Astrocyte (in vitro differentiated cells and primary cell): ENCODE measurements at regions not wholly inside any gene's neighbourhood (a gene's known extent, or its start where the extent isn't known, plus 50 kb on each side); places are given as distances from the start of the nearest gene placed in this dataset.
A peak's percentile ranks its signal among the peaks of the same experiment; 100 is the strongest.

Experiments used
- DNase-seq: peaks from one replicate; pipeline ENCODE4 v3.0.0-alpha.2; 2010; ENCODE audit warnings: low read depth
- FAIRE-seq: peaks from 2 replicates; lab custom pipeline; 2011; peaks lifted over from hg19 to GRCh38; lab: Jason Lieb, UNC
- H2AFZ ChIP-seq: 2 replicates; pipeline ENCODE4 v1.6.0; 2012; ENCODE audit warnings: low read depth, low read length, inconsistent platforms
- H3K27ac ChIP-seq: 2 replicates; pipeline ENCODE4 v1.5.1; 2011; ENCODE audit warnings: low read depth, low read length, inconsistent platforms
- H3K27me3 ChIP-seq: 2 replicates; pipeline ENCODE4 v1.6.0; 2011; ENCODE audit warnings: low read length, inconsistent platforms; ENCODE audit not compliant: insufficient read depth
- H3K36me3 ChIP-seq: 2 replicates; pipeline ENCODE4 v1.5.1; 2011; ENCODE audit warnings: low read length, inconsistent platforms; ENCODE audit not compliant: insufficient read depth
- H3K4me1 ChIP-seq: 2 replicates; pipeline ENCODE4 v1.5.1; 2011; ENCODE audit warnings: low read length, inconsistent platforms; ENCODE audit not compliant: insufficient read depth
- H3K4me2 ChIP-seq: 2 replicates; pipeline ENCODE4 v1.6.0; 2012; ENCODE audit warnings: low read length, inconsistent platforms
- H3K4me3 ChIP-seq: 2 replicates; pipeline ENCODE4 v1.5.1; 2011; ENCODE audit warnings: low read depth, mild to moderate bottlenecking, low read length, inconsistent platforms; ENCODE audit not compliant: insufficient read depth
- H3K79me2 ChIP-seq: 2 replicates; pipeline ENCODE4 v1.6.0; 2012; ENCODE audit warnings: mild to moderate bottlenecking, low read length, inconsistent platforms; ENCODE audit not compliant: insufficient read depth
- H3K9ac ChIP-seq: 2 replicates; pipeline ENCODE4 v1.6.0; 2012; ENCODE audit warnings: mild to moderate bottlenecking, low read length, inconsistent platforms
- H3K9me3 ChIP-seq: 2 replicates; pipeline ENCODE4 v1.5.1; 2012; ENCODE audit warnings: low read depth, mild to moderate bottlenecking, low read length, inconsistent platforms; ENCODE audit not compliant: insufficient read depth
- H4K20me1 ChIP-seq: 2 replicates; pipeline ENCODE4 v1.6.0; 2012; ENCODE audit warnings: low read length, inconsistent platforms; ENCODE audit not compliant: insufficient read depth
- H3K27ac Mint-ChIP-seq: one replicate; pipeline ENCODE4 v1.8.0; 2021; ENCODE audit warnings: mild to moderate bottlenecking, mixed read lengths; ENCODE audit not compliant: unreplicated experiment
- H3K27me3 Mint-ChIP-seq: one replicate; pipeline ENCODE4 v1.8.0; 2021; ENCODE audit warnings: low read depth, mixed read lengths; ENCODE audit not compliant: unreplicated experiment
- H3K36me3 Mint-ChIP-seq: one replicate; pipeline ENCODE4 v1.8.0; 2021; ENCODE audit warnings: low read depth, mixed read lengths; ENCODE audit not compliant: unreplicated experiment
- H3K4me1 Mint-ChIP-seq: one replicate; pipeline ENCODE4 v1.8.0; 2021; ENCODE audit warnings: low read depth, mixed read lengths; ENCODE audit not compliant: unreplicated experiment
- H3K4me3 Mint-ChIP-seq: one replicate; pipeline ENCODE4 v1.8.0; 2021; ENCODE audit warnings: mild to moderate bottlenecking, moderate library complexity, mixed read lengths; ENCODE audit not compliant: unreplicated experiment
- H3K9me3 Mint-ChIP-seq: one replicate; pipeline ENCODE4 v1.8.0; 2021; ENCODE audit warnings: mild to moderate bottlenecking, mixed read lengths; ENCODE audit not compliant: unreplicated experiment
- EZH2 ChIP-seq: IDR thresholded peaks from 2 replicates; pipeline ENCODE4 v1.6.1; 2012; ENCODE audit warnings: mild to moderate bottlenecking, low read length, inconsistent platforms; ENCODE audit not compliant: insufficient read depth
- TF ChIP-seq, protein P1 (sequence below): IDR thresholded peaks from 2 replicates; pipeline ENCODE4 v1.5.1; 2011; ENCODE audit warnings: low read depth, mild to moderate bottlenecking, inconsistent platforms, low read length, moderate library complexity; ENCODE audit not compliant: insufficient read depth

- H3K27me3 ChIP-seq = no peaks in the 10 kb centered on the region
- Mint-ChIP-seq H3K36me3 (no peaks in the 10 kb centered on the region), H3K4me3 (no peak overlapping the region), H3K9me3 (peaks cover 3% of the 10 kb centered on the region), H3K4me1 (peaks cover 8% of the 10 kb centered on the region), H3K27ac (peak overlapping the region; percentile 30), H3K27me3 (peaks cover 14% of the 10 kb centered on the region)
- no peak overlapping the region for H3K4me3 ChIP-seq
- DNase-seq (no peak), FAIRE-seq (no peak)
- H3K27ac ChIP-seq = no peak overlapping the region
- no peaks in the 10 kb centered on the region for H3K36me3 ChIP-seq
- no peak overlapping the region for H2AFZ ChIP-seq
- TF ChIP-seq, protein P1, sequence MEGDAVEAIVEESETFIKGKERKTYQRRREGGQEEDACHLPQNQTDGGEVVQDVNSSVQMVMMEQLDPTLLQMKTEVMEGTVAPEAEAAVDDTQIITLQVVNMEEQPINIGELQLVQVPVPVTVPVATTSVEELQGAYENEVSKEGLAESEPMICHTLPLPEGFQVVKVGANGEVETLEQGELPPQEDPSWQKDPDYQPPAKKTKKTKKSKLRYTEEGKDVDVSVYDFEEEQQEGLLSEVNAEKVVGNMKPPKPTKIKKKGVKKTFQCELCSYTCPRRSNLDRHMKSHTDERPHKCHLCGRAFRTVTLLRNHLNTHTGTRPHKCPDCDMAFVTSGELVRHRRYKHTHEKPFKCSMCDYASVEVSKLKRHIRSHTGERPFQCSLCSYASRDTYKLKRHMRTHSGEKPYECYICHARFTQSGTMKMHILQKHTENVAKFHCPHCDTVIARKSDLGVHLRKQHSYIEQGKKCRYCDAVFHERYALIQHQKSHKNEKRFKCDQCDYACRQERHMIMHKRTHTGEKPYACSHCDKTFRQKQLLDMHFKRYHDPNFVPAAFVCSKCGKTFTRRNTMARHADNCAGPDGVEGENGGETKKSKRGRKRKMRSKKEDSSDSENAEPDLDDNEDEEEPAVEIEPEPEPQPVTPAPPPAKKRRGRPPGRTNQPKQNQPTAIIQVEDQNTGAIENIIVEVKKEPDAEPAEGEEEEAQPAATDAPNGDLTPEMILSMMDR = no peak
- H3K79me2 ChIP-seq = no peaks in the 10 kb centered on the region
- H3K4me2 ChIP-seq = no peak overlapping the region
- no peaks in the 10 kb centered on the region for H4K20me1 ChIP-seq
- H3K9ac ChIP-seq = no peak overlapping the region
- H3K9me3 ChIP-seq = peaks cover 3% of the 10 kb centered on the region
- H3K4me1 ChIP-seq = no peaks in the 10 kb centered on the region
These were observed 257.2 kb downstream of the CYRIA start for GRCh38 chr2:16408331-16409005.

GRCh38 chr2:16407358-16407757 lies 258.3 kb downstream of the CYRIA start:
- H3K4me1 ChIP-seq = no peaks in the 10 kb centered on the region
- TF ChIP-seq, protein P1 = no peak
- TF ChIP-seq EZH2 = no peak
- H3K4me1 Mint-ChIP-seq = peaks cover 6% of the 10 kb centered on the region
- H3K4me3 ChIP-seq = no peak overlapping the region
- H3K27me3 ChIP-seq = no peaks in the 10 kb centered on the region
- H3K36me3 ChIP-seq = no peaks in the 10 kb centered on the region
- peaks cover 3% of the 10 kb centered on the region for H3K9me3 ChIP-seq
- peaks cover 3% of the 10 kb centered on the region for H3K9me3 Mint-ChIP-seq
- H3K27me3 Mint-ChIP-seq = peaks cover 15% of the 10 kb centered on the region
- DNase-seq (no peak), FAIRE-seq (no peak)
- H3K27ac Mint-ChIP-seq = no peak overlapping the region
- no peak overlapping the region for H3K9ac ChIP-seq
- no peak overlapping the region for H3K4me3 Mint-ChIP-seq
- no peak overlapping the region for H2AFZ ChIP-seq
- H3K79me2 ChIP-seq = no peaks in the 10 kb centered on the region
- H3K27ac ChIP-seq = no peak overlapping the region
- no peaks in the 10 kb centered on the region for H4K20me1 ChIP-seq
- H3K4me2 ChIP-seq = no peak overlapping the region
- H3K36me3 Mint-ChIP-seq = no peaks in the 10 kb centered on the region

DNA sequence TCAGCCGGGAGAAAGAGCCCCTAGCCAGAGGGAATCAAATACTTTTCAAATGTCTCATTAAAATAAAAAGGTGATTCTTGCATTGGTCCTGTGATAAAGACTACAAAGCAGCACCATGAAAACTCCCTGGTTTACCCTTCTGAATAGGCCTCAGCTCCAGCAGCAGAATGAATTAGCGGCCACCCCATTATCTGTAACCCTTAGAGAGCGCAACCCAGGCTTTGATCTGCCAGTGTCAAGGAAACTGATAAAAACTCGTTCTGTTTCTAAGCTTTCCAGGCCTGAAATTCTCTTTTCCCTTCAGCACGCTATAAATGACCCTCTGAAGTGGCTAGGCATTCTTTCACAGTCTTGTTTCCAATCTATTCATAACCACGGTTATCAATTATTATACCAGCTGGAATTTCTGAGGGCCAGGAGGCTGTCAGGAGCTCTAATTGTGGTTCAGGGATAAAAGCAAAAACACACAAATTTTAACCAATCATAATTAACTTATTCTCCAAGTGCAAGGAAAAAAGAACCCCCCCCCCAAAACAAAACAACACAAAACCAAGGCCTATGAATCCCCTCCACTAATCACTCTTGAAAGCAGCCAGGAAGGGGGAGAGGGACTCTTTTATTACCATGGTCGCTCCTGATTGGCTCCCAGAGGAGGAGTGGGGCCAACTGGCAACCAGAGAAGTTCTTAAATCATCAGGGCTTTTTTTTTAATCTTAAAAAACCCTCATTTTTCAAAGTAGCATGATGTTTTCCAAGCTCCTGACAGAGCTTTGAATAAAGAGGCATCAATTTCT lies 258.9 kb downstream of the CYRIA start:
- TF ChIP-seq, protein P1 = no peak
- no peak for TF ChIP-seq EZH2
- Mint-ChIP-seq H3K36me3 (no peaks in the 10 kb centered on the region), H3K9me3 (peaks cover 3% of the 10 kb centered on the region), H3K27me3 (peaks cover 15% of the 10 kb centered on the region), H3K27ac (no peak overlapping the region), H3K4me1 (peaks cover 6% of the 10 kb centered on the region), H3K4me3 (no peak overlapping the region)
- Histone ChIP-seq H3K4me2 (no peak overlapping the region), H3K27ac (no peak overlapping the region), H3K9ac (no peak overlapping the region), H3K36me3 (no peaks in the 10 kb centered on the region), H3K4me3 (no peak overlapping the region), H3K27me3 (no peaks in the 10 kb centered on the region), H4K20me1 (no peaks in the 10 kb centered on the region), H3K4me1 (no peaks in the 10 kb centered on the region), H3K79me2 (no peaks in the 10 kb centered on the region), H2AFZ (no peak overlapping the region), H3K9me3 (peaks cover 3% of the 10 kb centered on the region)
- FAIRE-seq = no peak
- no peak for DNase-seq
